Thymus (tissue), 11 donors: ENCODE measurements at regions not wholly inside any gene's neighbourhood (a gene's known extent, or its start where the extent isn't known, plus 50 kb on each side); places are given as distances from the start of the nearest gene placed in this dataset.

ENCODE experiments used
- DNase-seq, 9 donors: peaks; one replicate each; pipeline ENCODE4 v3.0.0-alpha.2; 2013; ENCODE audit warnings: low spot score in 9 of 9, low read depth in 6 of 9, missing footprints in 1 of 9
- H3K27ac ChIP-seq, 2 donors: one replicate each; pipeline ENCODE4 v1.5.1; 2013; ENCODE audit warnings: control low read depth in 1 of 2, low read depth in 1 of 2, low read length in 1 of 2, mild to moderate bottlenecking in 1 of 2, moderate library complexity in 1 of 2
- H3K27me3 ChIP-seq, 2 donors: one replicate each; pipeline ENCODE4 v1.5.1; 2013; ENCODE audit warnings: low read length in 1 of 2; ENCODE audit not compliant: control insufficient read depth in 2 of 2, insufficient read depth in 1 of 2
- H3K36me3 ChIP-seq, 2 donors: one replicate each; pipeline ENCODE4 v1.5.1; 2013; ENCODE audit warnings: low read length in 1 of 2, mild to moderate bottlenecking in 1 of 2, moderate library complexity in 1 of 2; ENCODE audit not compliant: control insufficient read depth in 2 of 2, insufficient read depth in 2 of 2
- H3K4me1 ChIP-seq, 2 donors: one replicate each; pipeline ENCODE4 v1.5.1; 2013; ENCODE audit warnings: low read length in 2 of 2; ENCODE audit not compliant: control insufficient read depth in 2 of 2, insufficient read depth in 2 of 2
- H3K4me3 ChIP-seq, 2 donors: one replicate each; pipeline ENCODE4 v1.5.1; 2013; ENCODE audit warnings: low read length in 2 of 2, control low read depth in 1 of 2, mild to moderate bottlenecking in 1 of 2
- H3K9me3 ChIP-seq, 2 donors: one replicate each; pipeline ENCODE4 v1.5.1; 2013; ENCODE audit warnings: low read length in 1 of 2, mild to moderate bottlenecking in 1 of 2; ENCODE audit not compliant: control insufficient read depth in 2 of 2, insufficient read depth in 1 of 2
- WGBS: extraction: QIAGEN DNeasy Blood & Tissue Kit; methylation state at CpG from one replicate; pipeline ENCODE4 v1.1.7; 2013; 5-methylcytosine and 5-hydroxymethylcytosine counted together
- donor health status: healthy.

- no peak overlapping the region for H3K27ac ChIP-seq
- DNase-seq: no peak
- no peaks in the 10 kb centered on the region for H3K27me3 ChIP-seq
- H3K9me3 ChIP-seq: no peaks in the 10 kb centered on the region
- no peak overlapping the region for H3K4me3 ChIP-seq
- H3K4me1 ChIP-seq: no peaks in the 10 kb centered on the region
- WGBS: 96% methylated on average over 4 of the region's 4 CpGs
- H3K36me3 ChIP-seq: no peaks in the 10 kb centered on the region
These were observed 83.4 kb downstream of the NAV1 start for GRCh38 chr1:201622353-201622752.

- no peaks in the 10 kb centered on the region for H3K27me3 ChIP-seq
- H3K27ac ChIP-seq: no peak overlapping the region
- 97% methylated on average over 15 of the region's 15 CpGs for WGBS
- no peak overlapping the region for H3K4me3 ChIP-seq
- no peaks in the 10 kb centered on the region for H3K9me3 ChIP-seq
- no peaks in the 10 kb centered on the region for H3K36me3 ChIP-seq
- no peaks in the 10 kb centered on the region for H3K4me1 ChIP-seq
- no peak for DNase-seq
These were observed 83.9 kb downstream of the NAV1 start for GRCh38 chr1:201622824-201623223.

GRCh38 chr1:201624741-201625225 is 85.9 kb downstream of the NAV1 start:
- H3K4me1 ChIP-seq: no peaks in the 10 kb centered on the region
- WGBS: 91% methylated on average over 4 of the region's 4 CpGs
- H3K27ac ChIP-seq: no peak overlapping the region
- H3K9me3 ChIP-seq: no peaks in the 10 kb centered on the region
- no peaks in the 10 kb centered on the region for H3K36me3 ChIP-seq
- H3K4me3 ChIP-seq: no peak overlapping the region
- DNase-seq: no peak
- no peaks in the 10 kb centered on the region for H3K27me3 ChIP-seq

- no peaks in the 10 kb centered on the region for H3K36me3 ChIP-seq
- H3K4me3 ChIP-seq: no peak overlapping the region
- H3K27ac ChIP-seq: no peak overlapping the region
- H3K27me3 ChIP-seq: no peaks in the 10 kb centered on the region
- WGBS: 96% methylated on average over 3 of the region's 3 CpGs
- DNase-seq: no peak
- no peaks in the 10 kb centered on the region for H3K9me3 ChIP-seq
- H3K4me1 ChIP-seq: no peaks in the 10 kb centered on the region
These were observed 86.4 kb downstream of the NAV1 start for GRCh38 chr1:201625226-201625761.

GRCh38 chr1:201625851-201626251 is 86.9 kb downstream of the NAV1 start:
- 99% methylated on average over 3 of the region's 3 CpGs for WGBS
- Histone ChIP-seq H3K36me3 (no peaks in the 10 kb centered on the region), H3K4me1 (no peaks in the 10 kb centered on the region), H3K9me3 (no peaks in the 10 kb centered on the region), H3K27ac (no peak overlapping the region), H3K4me3 (no peak overlapping the region), H3K27me3 (no peaks in the 10 kb centered on the region)
- DNase-seq: no peak

- Histone ChIP-seq H3K27ac (no peak overlapping the region), H3K4me3 (no peak overlapping the region), H3K36me3 (no peaks in the 10 kb centered on the region), H3K27me3 (no peaks in the 10 kb centered on the region), H3K9me3 (no peaks in the 10 kb centered on the region), H3K4me1 (no peaks in the 10 kb centered on the region)
- WGBS: 97% methylated on average over 4 of the region's 4 CpGs
- DNase-seq: no peak
These were observed 87.8 kb downstream of the NAV1 start for GRCh38 chr1:201626629-201627275.

- no peak for DNase-seq
- H3K4me1 ChIP-seq: no peaks in the 10 kb centered on the region
- H3K27ac ChIP-seq: no peak overlapping the region
- no peaks in the 10 kb centered on the region for H3K9me3 ChIP-seq
- H3K36me3 ChIP-seq: no peaks in the 10 kb centered on the region
- H3K27me3 ChIP-seq: no peaks in the 10 kb centered on the region
- H3K4me3 ChIP-seq: no peak overlapping the region
- 88% methylated on average over 6 of the region's 6 CpGs for WGBS
These were observed 89.6 kb downstream of the NAV1 start for GRCh38 chr1:201628490-201628889.

GRCh38 chr1:201630582-201630981 is 91.7 kb downstream of the NAV1 start:
- Histone ChIP-seq H3K4me1 (no peaks in the 10 kb centered on the region), H3K27me3 (no peaks in the 10 kb centered on the region), H3K27ac (no peak overlapping the region), H3K4me3 (no peak overlapping the region), H3K9me3 (no peaks in the 10 kb centered on the region), H3K36me3 (no peaks in the 10 kb centered on the region)
- WGBS: 95% methylated on average over 6 of the region's 6 CpGs
- DNase-seq: no peak

GRCh38 chr1:201631037-201631436 is 92.1 kb downstream of the NAV1 start:
- 96% methylated on average over 7 of the region's 7 CpGs for WGBS
- Histone ChIP-seq H3K9me3 (no peaks in the 10 kb centered on the region), H3K4me3 (no peak overlapping the region), H3K27ac (no peak overlapping the region), H3K36me3 (no peaks in the 10 kb centered on the region), H3K4me1 (no peaks in the 10 kb centered on the region), H3K27me3 (peaks cover 0 to 1% of the 10 kb centered on the region in 2 donors)
- no peak for DNase-seq
